Mucosa of stomach (tissue), 1 donor: ENCODE measurements at regions not wholly inside any gene's neighbourhood (a gene's known extent, or its start where the extent isn't known, plus 50 kb on each side); places are given as distances from the start of the nearest gene placed in this dataset.

Experiments used
- H3K27me3 ChIP-seq: one replicate; pipeline ENCODE4 v1.7.0; 2013; ENCODE audit warnings: mild to moderate bottlenecking, low read length; ENCODE audit not compliant: control insufficient read depth, insufficient read depth
- H3K36me3 ChIP-seq: one replicate; pipeline ENCODE4 v1.7.0; 2013; ENCODE audit warnings: low read length; ENCODE audit not compliant: control insufficient read depth, insufficient read depth
- H3K4me1 ChIP-seq: one replicate; pipeline ENCODE4 v1.7.0; 2013; ENCODE audit warnings: mild to moderate bottlenecking, low read length; ENCODE audit not compliant: control insufficient read depth, insufficient read depth
- H3K4me3 ChIP-seq: one replicate; pipeline ENCODE4 v1.7.0; 2013; ENCODE audit warnings: low read length
- H3K9ac ChIP-seq: one replicate; pipeline ENCODE4 v1.7.0; 2013; ENCODE audit warnings: mild to moderate bottlenecking, low read length, moderate library complexity
- H3K9me3 ChIP-seq: one replicate; pipeline ENCODE4 v1.7.0; 2013; ENCODE audit warnings: mild to moderate bottlenecking, low read length, moderate library complexity; ENCODE audit not compliant: control insufficient read depth
- donor health status: Pancreatic carcinoma.

DNA sequence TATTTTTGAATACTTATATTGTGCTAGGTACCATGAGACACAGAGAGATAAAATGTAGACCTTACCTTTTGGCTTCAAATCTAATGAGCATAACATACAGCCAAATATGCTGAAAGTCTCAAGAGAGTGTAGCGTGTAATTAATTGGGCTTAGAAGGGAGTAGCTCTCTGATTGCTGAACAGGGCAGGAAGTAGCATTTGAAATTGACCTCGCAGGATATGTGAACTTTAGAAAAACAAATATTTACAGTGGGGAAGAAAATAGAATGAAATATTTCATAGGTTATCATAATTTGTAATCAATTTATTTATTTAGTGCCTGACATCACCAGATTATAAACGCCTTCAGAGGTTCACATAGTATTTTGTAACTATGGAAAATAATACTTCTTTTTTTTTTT, 327.1 kb downstream of the RFC3 start:
- Histone ChIP-seq H3K9ac (no peak overlapping the region), H3K27me3 (no peaks in the 10 kb centered on the region), H3K4me1 (no peaks in the 10 kb centered on the region), H3K36me3 (no peaks in the 10 kb centered on the region), H3K9me3 (no peaks in the 10 kb centered on the region), H3K4me3 (no peak overlapping the region)

- Histone ChIP-seq H3K36me3 (no peaks in the 10 kb centered on the region), H3K9ac (no peak overlapping the region), H3K4me1 (peaks cover 21% of the 10 kb centered on the region), H3K4me3 (no peak overlapping the region), H3K9me3 (no peaks in the 10 kb centered on the region), H3K27me3 (no peaks in the 10 kb centered on the region)
Measured at GRCh38 chr13:34148359-34148758, 330.4 kb downstream of the RFC3 start.

DNA sequence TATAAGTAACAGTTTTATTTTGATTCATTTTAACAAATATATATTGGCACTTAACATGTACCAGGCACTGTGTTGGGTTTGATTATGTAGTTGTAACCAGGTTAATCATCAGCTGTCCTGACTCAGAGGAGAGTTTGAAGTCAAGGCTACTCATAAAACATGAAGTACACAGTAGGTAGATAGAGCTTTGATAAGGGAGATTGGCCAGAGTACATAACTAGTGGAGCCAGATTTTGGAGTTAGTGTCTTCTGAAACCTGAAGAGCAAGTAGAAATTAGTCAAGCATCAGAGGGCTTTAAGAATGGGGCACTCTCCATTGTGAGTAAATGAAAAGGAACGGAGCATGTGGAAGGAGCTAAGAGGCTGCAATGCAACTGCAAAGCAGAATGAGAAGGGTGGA, 333.9 kb downstream of the RFC3 start:
- Histone ChIP-seq H3K36me3 (no peaks in the 10 kb centered on the region), H3K9me3 (no peaks in the 10 kb centered on the region), H3K27me3 (no peaks in the 10 kb centered on the region), H3K9ac (no peak overlapping the region), H3K4me3 (no peak overlapping the region), H3K4me1 (peaks cover 42% of the 10 kb centered on the region)

GRCh38 chr13:34152409-34152808, 334.5 kb downstream of the RFC3 start:
- peaks cover 46% of the 10 kb centered on the region for H3K4me1 ChIP-seq
- H3K9ac ChIP-seq, result no peak overlapping the region
- no peak overlapping the region for H3K4me3 ChIP-seq
- H3K36me3 ChIP-seq, result no peaks in the 10 kb centered on the region
- H3K9me3 ChIP-seq, result no peaks in the 10 kb centered on the region
- no peaks in the 10 kb centered on the region for H3K27me3 ChIP-seq

GRCh38 chr13:34152996-34153395, 335.0 kb downstream of the RFC3 start:
- Histone ChIP-seq H3K27me3 (no peaks in the 10 kb centered on the region), H3K36me3 (no peaks in the 10 kb centered on the region), H3K4me1 (peaks cover 50% of the 10 kb centered on the region), H3K9me3 (no peaks in the 10 kb centered on the region), H3K4me3 (no peak overlapping the region), H3K9ac (no peak overlapping the region)

DNA sequence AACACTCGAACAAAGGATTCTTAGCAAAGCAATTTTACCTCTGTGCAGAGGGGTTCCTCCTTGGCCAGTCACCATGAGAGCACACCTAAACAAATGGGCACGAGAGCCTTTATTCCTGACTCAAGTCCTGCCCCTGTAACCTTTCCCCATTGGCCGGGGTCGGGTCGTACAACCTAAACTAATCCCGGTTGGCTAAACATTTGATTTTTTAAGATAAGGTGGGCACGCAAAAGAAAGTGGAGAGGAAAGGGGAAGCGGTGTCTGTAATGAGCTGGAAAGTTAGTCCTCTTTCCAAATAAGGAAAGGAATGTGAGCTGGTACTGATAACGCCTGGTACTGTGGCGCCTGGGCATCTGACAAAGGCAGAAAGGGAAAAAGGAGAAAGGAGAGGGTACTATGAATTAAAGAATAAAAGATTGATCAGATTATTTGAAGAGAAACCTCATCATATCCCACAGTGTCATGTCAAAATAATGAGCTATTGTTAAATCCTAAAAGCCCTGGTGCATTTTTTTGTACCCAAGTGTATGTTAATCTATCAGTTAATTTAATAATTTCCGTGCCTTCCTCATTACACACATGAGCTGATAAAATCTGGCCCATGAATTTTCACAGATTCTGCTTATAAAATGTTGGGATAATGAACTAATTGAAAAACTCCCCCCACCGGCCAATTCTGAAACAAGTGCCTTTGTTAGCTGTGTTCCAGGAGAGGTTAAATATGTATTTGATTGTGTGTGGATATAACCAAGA, 335.7 kb downstream of the RFC3 start:
- no peaks in the 10 kb centered on the region for H3K9me3 ChIP-seq

GRCh38 chr13:34155931-34156607, 338.1 kb downstream of the RFC3 start:
- no peaks in the 10 kb centered on the region for H3K9me3 ChIP-seq
- H3K4me1 ChIP-seq, result peaks cover 58% of the 10 kb centered on the region
- no peak overlapping the region for H3K4me3 ChIP-seq
- no peak overlapping the region for H3K9ac ChIP-seq
- H3K27me3 ChIP-seq, result no peaks in the 10 kb centered on the region
- H3K36me3 ChIP-seq, result no peaks in the 10 kb centered on the region

More for the DNA sequence above, 335.7 kb downstream of the RFC3 start:
- Histone ChIP-seq H3K9ac (no peak overlapping the region), H3K36me3 (no peaks in the 10 kb centered on the region), H3K4me1 (peaks cover 50% of the 10 kb centered on the region), H3K4me3 (no peak overlapping the region), H3K27me3 (no peaks in the 10 kb centered on the region)

DNA sequence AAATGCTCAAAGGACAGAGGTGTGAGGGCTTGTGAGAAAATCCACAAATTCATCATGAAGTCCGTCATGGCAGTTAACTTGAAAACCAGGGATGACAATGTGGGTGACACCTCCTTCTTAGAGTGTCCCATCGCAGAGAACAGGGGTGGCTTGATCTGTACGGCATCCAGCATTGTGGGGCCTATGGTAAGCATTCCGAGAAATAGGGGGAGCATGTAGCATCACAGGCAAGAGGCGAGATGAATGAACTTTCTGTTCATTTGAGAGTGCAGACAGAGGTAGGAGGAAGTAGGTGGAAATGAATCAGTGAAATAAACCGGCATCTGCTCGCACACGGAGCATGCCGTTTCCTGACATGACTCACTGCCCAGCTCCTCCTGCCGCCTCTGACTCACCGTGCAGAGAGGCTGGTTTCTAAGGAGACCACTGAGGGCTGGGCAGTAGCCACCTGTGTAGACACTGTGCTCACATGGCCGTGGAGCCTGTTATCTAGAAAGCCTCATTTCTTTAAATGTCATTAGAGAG, 339.0 kb downstream of the RFC3 start:
- Histone ChIP-seq H3K4me1 (peaks cover 60% of the 10 kb centered on the region), H3K4me3 (peak overlapping the region; percentile 16), H3K36me3 (no peaks in the 10 kb centered on the region), H3K9ac (peak overlapping the region; percentile 16), H3K9me3 (no peaks in the 10 kb centered on the region), H3K27me3 (no peaks in the 10 kb centered on the region)

DNA sequence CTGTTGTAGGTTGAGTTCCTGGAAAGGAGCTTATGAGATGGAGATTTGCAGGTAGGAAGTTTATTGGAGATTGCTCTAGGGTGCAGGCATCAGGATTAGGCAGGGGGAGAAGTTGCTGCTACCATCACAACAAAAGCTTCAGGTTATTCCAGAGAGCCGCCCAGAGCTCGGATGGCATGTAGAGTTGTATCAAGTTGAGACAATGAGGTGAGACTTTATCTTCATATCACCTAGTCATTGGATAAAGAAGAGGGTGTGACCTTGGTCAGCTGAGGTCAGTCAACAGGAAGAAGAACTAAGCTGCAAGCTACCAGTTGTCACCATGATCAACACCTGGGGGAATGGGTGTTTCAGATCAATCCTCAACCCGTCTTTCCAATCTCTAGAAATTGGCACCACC, 342.0 kb downstream of the RFC3 start:
- H3K4me1 ChIP-seq, result peaks cover 54% of the 10 kb centered on the region
- no peaks in the 10 kb centered on the region for H3K36me3 ChIP-seq
- H3K9ac ChIP-seq, result no peak overlapping the region
- no peaks in the 10 kb centered on the region for H3K27me3 ChIP-seq
- H3K4me3 ChIP-seq, result no peak overlapping the region
- H3K9me3 ChIP-seq, result no peaks in the 10 kb centered on the region

DNA sequence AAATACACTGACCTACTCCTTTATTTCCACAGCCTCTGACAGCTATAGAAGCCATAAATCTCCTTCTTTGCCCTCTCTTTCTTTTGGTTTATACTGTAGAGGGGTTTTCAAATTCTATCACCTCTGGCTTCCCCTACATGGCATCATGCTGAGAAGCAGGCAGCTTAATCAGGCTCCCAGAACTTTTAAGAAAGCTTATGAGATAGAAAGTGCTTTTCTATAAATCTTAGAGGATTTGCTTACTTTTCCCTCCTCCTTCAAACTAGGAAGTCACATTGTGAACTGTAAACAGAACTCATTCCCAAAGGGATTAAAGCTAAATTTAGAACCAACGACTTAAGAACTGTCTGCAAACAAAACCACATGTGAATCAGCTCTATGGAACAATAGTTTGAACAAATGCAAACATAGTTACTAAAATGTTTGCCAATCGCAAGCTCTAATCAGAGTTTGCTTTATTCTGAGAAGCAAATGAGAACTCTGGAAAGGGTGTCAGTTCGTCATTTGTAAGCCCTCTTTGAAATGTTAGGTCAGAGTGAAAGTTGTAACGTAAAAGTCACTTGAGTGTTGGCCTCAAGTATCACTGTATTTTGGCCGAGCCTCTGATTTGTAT, 344.1 kb downstream of the RFC3 start:
- no peaks in the 10 kb centered on the region for H3K27me3 ChIP-seq
- no peaks in the 10 kb centered on the region for H3K9me3 ChIP-seq
- no peak overlapping the region for H3K9ac ChIP-seq
- peaks cover 50% of the 10 kb centered on the region for H3K4me1 ChIP-seq
- H3K4me3 ChIP-seq, result no peak overlapping the region
- no peaks in the 10 kb centered on the region for H3K36me3 ChIP-seq

DNA sequence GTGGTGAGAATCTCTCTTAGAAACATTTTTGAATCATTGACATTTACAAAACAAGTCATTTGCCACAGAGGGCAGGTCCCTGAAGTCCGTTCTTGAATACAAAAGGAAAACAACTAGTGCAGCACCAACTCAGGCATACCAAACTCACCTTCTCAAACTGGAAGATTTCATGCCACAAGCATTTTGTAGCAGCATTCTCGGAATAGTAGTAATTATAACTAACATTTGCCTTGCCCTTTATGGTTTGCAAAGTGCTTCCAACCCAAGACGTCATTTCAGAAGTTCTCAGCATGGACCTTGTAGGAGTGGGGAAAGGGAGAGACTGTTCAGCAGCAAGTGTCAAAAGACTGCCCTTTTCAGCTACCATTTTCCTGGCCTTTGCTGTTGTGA, 344.6 kb downstream of the RFC3 start:
- H3K9ac ChIP-seq, result no peak overlapping the region
- H3K4me3 ChIP-seq, result no peak overlapping the region
- no peaks in the 10 kb centered on the region for H3K27me3 ChIP-seq
- H3K4me1 ChIP-seq, result peaks cover 45% of the 10 kb centered on the region
- no peaks in the 10 kb centered on the region for H3K36me3 ChIP-seq
- no peaks in the 10 kb centered on the region for H3K9me3 ChIP-seq

DNA sequence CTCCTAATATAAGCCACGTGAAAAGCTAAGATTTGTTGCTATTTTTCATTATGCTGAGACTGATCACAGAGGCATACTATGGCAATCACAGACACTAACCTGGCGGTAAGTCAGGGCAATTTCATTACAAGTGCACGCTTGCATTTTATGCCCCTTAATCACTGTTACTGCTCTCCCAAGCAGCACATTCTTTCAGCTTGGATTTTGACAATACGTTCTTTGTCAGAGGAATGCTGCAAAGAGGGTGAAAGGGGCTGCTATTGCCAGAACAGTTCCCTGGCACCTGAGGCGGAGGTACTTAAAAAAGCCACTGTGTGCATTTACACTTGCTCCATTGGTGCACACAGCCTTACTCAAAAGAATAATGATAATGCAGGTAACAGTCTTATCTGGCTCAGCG, 346.6 kb downstream of the RFC3 start:
- H3K4me1 ChIP-seq, result peaks cover 42% of the 10 kb centered on the region
- H3K27me3 ChIP-seq, result no peaks in the 10 kb centered on the region
- H3K4me3 ChIP-seq, result no peak overlapping the region
- no peaks in the 10 kb centered on the region for H3K36me3 ChIP-seq
- no peaks in the 10 kb centered on the region for H3K9me3 ChIP-seq
- no peak overlapping the region for H3K9ac ChIP-seq
